NCI-H1417 (cell line): ENCODE measurements at regions not wholly inside any gene's neighbourhood (a gene's known extent, or its start where the extent isn't known, plus 50 kb on each side); places are given as distances from the start of the nearest gene placed in this dataset.
"Not testable (repeated sequence)": the region's sequence is repeated elsewhere in the genome, so short reads cannot be mapped to it uniquely, and the experiment has no call there.

ENCODE experiments used
- DNase-seq, 3 experiments: peaks; one replicate each; lab custom pipeline; 2025; lab: John Stamatoyannopoulos, UW

DNA sequence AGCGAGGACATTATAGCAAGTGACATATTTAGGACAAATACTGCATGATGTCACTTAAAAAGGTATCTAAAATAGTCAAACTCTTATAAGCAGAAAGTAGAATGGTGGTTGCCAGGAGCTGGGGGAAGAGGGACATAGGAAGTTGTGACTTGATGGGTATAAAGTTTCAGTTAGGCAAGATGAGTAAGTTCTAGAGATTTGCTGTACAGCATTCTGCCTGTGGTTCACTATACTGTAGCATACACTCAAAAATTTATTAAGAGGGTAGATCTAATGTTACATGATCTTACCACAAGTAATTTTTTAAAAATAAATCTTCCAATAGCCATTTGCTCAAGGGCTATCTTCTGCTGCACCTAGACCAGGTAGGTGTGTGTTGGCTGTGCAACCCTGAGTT lies 78.1 kb upstream of the NPAS2 start:
- DNase-seq: no peak

GRCh38 chr2:100742277-100743254 lies 77.4 kb upstream of the NPAS2 start:
- DNase-seq: no peak

DNA sequence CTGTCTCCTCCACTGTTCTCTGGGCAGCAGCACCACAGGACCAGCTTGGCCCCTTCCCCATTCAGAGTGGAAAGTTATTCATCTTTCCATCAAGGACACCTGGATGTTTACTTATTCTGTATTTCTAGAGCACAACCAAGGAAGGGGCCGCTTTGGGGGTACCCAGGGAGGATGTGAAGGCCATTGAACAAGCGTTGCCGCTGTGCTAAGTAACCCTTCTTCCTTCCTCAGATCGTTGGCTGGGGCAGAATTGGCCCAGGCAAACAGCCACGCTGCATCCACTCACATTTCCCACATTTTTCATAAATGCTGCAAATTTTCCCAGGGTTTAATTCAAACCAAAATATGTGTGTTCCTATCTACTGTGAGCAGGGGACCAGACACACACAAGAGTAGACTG lies 76.2 kb upstream of the NPAS2 start:
- DNase-seq: no peak

DNA sequence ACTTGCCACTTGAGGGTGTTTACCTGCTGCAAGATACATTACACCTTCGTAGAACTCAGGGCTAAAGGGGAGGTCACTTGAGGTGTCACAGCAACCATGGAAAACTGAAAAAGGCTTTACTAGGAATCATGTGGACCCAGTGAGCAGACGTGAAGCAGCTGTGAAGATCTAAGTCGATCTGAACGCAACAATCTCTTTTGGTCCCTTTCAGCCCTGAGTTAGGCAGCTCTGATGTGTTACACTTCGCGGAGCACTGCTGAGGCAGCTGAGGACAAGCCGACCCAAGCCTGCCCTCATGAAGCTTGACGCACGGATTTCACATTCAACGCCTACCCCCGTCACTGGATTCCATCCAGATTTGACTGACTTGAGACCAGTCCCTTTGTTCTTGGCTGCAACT lies 75.8 kb upstream of the NPAS2 start:
- no peak for DNase-seq

DNA sequence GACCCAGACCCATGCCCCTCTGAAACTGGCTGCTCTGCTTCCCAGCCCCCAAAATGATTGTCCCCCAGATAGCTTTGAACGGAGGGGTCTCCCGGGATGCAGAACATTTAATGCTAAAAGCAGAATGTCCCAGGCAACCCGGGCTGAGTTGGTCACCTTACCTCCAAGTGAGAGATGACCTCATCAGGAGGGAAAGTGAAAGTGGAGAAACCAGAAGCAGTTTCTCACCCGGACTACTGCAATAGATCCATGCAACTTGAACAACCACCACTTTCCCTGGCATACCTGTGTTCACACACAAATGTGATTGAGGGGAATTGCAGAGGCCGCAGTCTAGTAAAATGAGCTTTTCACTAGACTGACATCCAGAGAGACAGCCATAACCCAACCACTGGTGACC lies 75.3 kb upstream of the NPAS2 start:
- DNase-seq: no peak

- no peak for DNase-seq
These were observed 74.3 kb upstream of the NPAS2 start for GRCh38 chr2:100745604-100746003.

- no peak for DNase-seq
These were observed 72.4 kb upstream of the NPAS2 start for GRCh38 chr2:100747551-100747950.

GRCh38 chr2:100747996-100748615 lies 71.8 kb upstream of the NPAS2 start:
- no peak for DNase-seq

DNA sequence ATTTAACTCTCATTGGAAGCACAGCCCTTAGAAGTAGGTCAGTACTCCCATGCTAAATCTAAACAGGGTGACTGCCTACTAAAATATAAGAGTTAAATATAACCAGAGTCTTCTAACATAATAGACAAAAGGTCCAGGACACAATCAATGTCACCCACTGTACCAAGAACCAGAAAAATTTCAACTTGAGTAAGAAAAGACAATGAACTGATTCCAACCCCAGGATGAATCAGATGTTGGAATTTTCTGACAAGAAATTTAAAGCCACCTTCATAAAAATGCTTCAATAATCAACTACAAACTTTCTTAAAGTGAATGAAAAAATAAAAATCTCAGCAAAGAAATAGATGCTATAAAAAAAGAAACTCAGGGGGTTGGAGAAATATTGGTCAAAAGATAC lies 71.3 kb upstream of the NPAS2 start:
- DNase-seq: no peak

DNA sequence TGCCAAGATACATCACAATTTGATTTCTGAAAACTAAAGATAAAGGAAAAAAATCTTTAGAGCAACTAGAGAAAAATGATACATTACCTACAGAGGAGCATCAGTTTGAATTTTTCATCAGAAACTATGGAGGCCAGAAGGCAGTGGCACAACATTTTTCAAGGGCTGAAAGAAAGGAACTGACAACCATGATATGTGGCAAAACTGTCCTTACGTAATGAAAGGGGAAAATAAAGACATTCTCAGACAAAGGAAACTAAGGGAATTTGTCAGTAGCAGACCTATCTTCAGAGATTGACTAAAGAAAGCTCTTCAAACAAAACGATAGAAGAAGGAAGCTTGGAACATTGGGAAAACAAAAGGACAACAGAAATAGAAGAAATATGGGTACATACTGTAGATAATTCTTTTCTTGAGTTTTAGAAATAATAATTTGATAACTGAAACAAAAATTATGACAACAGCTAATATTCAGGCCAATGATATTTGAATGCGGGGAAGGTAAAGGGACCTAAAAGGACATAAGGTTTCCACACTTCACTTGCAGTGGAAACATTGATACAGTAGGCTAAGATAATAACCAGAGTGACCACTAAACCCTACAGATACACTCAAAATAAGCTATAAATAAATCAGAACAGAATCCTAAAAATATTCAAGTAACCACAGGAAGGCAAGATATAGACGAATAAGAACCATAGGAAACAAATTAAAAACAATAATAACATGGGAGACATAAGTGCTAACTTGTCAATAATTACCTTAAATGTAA lies 70.0 kb upstream of the NPAS2 start:
- no peak for DNase-seq

DNA sequence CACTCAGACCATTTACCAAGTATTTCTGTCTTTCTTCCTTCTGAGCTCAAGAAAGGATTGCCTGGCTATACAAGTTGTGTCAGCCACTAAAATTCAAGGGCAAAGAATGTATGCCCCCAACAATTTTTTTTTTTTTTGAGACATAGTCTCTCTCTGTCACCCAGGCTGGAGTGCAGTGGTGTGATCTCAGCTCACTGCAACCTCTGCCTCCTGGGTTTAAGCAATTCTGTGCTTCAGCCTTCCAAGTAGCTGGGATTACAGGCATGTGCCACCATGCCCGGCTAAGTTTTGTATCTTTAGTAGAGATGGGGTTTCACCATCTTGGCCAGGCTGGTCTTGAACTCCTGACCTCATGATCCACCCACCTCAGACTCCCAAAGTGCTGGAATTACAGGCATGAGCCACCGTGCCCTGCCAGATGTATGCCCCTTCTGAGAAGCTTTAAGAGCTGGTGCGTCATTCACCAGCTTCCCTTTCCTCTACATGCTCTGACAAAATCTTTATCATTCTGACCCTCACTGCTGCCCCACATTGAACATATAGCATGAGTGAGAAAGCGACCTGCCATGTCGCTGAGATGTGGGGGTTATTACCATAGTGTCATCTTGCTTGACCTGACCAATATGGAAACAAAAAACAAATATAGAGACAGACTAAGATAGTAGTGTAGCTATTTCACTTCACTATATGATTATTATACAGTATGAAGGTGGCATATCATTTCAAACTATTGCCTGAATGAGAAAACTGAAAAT lies 67.9 kb upstream of the NPAS2 start:
- DNase-seq: not testable (repeated sequence)

GRCh38 chr2:100752628-100753333 lies 67.2 kb upstream of the NPAS2 start:
- no peak for DNase-seq

DNA sequence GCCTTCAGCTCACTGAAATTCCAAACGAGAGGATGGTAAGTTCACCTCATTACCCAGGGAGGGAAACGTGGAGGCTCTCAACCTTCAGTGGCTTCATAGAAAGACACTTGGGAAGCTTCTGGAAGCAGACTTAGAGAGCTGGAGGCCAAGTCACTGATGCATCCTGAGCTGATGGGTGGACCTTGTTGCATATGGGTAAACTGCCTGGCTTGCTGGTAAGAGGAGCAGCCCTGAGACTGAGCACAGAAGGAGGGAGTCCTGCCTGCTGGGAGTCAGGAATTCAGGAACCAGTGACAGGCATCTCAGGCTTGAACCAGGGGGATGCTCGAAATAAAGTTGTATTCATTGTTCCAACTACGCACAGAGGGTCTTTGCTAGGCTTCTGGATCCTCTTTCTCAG lies 66.5 kb upstream of the NPAS2 start:
- no peak for DNase-seq

DNA sequence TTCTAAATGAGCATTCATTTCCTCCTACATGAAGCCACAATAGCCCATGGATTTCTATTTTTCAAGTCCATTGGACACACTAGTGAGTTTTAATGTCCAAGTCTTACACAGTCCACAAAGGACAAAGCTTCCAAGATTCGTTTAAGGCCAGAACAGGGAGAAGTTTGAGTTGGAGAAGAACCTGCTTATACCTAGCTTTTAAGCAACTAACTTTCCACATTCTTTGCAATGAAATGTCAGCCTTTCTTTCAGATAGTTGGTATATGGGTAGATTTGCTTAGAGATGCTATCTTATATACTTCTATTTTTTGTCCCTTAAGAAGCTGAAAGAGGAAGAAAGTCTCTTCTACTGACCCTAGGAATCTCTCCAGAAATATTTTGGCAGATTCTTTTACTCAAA lies 66.1 kb upstream of the NPAS2 start:
- DNase-seq: no peak

- DNase-seq: no peak
These were observed 65.0 kb upstream of the NPAS2 start for GRCh38 chr2:100754951-100755350.

DNA sequence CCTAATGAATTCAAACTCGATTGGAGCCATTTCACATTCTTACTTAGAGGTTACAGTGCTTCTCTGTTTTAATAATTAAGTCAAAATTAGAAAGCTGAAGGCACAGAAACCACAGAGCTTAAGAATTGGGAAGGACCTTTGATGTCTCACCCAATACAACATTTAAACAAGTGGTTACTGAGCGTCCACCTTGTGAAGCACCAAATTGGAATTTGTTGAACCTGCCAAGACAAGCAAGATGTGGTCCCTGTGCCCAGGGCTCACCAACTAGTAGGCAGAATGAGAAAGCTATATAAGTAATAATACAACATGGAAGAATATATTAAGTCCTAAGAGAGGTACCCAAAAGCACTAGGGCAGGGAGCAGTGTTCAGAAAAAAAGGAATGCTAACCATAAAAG lies 64.5 kb upstream of the NPAS2 start:
- no peak for DNase-seq

GRCh38 chr2:100756704-100757103 lies 63.2 kb upstream of the NPAS2 start:
- DNase-seq: no peak

DNA sequence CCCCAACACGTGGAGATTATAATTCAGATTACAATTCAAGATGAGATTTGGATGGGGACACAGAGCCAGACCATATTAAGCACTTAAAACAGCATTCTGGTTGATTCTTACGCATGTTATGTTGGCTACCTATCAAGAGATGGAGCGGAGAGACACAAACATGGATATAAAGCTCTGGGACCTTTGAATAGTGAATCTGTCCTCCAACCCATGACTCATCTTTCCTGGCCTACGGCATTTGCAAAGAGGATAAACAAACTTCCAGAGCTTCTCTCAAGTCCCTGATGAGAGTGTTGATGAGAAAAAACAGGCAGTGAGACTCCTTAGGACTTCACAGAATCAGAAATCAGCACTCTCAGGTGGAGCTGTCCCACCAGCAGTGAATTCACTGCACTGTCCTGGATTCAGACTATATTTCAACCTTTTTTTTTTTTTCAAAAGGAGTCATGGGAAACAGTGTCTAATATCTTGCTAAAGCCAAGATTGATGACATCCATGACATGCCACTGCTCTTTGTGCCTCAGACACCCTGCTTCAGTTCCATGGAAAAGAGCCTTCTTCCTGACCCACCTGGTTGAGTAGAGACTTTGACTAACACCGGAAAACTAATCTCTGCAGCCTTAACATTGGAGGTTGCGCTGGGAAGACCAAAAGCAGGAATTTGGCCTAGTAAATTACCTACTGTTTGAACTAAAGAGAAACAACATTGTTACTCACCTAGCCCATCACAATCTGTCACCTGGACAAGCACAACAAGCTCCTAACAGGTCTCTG lies 62.1 kb upstream of the NPAS2 start:
- no peak for DNase-seq

DNA sequence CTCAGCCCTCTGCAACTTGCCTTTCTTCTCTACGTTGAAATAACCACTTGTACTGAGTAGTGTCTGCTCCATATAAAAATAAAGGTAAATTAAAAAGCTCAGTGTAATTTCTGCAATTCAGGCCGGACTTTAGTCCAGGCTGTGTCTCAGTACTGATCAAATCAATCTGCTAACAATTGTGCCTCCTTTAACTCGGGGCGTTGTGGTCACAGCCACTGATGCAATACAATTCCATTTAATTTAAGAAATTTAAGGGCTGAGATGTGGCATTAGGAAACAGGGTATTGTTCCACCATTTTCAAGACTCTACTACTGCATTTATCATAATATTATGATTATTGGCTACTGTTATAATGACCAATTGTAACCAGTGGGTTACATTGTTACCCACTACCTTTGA lies 60.0 kb upstream of the NPAS2 start:
- DNase-seq: no peak

GRCh38 chr2:100761365-100761764 lies 58.6 kb upstream of the NPAS2 start:
- no peak for DNase-seq

- DNase-seq: no peak
These were observed 55.5 kb upstream of the NPAS2 start for GRCh38 chr2:100764430-100764829.
